ENCODE measurements at regions not wholly inside any gene's neighbourhood (a gene's known extent, or its start where the extent isn't known, plus 50 kb on each side); places are given as distances from the start of the nearest gene placed in this dataset.

DNA sequence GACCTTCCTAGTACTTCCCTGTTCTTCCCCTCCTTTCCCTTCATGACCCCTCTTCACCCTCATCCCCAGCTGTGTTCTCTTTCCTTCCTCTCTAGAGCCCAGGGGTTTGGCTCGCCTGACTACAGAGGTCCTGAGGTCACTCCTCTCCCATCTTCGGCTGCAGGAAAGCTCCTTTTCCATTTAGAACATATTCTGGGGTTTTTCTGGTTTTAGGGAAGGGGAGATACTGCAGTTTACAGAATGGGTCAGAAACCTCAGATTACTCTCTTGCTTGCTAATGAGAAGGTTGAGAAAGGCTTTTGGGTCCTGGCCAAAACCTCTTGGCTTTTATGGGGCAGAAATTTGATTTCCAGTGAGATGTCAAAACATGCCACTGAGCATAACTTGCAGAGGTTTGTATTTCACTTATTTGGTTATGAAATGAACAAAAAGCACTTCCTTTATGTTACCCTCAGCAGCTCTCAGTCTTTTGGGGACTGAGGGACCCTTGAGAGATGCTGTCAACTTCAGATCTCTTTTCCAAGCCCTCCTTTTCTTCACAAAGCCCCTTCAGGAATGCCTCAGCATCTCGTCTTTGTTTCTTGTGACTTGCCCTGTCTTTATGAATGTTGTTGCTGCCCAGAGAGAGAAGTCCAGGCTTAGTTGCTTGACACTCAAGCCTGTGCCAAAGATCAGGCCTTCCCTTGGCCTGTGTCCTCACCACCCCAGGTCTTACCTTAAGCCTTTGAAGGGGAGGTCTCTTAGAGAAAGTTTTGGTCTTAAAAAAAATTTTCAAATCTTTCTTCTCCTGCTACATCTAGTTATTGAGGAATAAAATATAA, 121.7 kb upstream of the TPM1 start:
- DNase-seq (ENCODE audit: low read depth) = no peak

DNA sequence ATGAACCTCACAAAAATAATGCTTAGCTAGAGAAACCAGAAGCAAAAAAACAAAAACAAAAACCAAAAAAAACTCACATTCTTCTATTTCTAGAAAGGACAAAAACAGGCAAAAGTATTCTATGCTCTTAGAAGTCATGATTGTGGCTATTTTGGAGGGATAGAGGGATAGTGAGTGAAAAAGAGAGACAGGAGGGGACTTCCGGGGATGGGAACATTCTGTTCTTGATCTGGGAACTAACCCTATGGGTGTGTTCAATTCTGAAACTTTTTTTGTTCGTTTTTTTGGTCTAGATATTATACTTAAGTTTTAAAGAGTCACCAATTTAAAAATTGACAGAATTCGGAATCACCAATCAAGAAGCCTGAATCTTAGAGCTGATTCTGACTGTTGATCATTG, 120.0 kb upstream of the TPM1 start:
- no peak for DNase-seq (ENCODE audit: low read depth)

DNA sequence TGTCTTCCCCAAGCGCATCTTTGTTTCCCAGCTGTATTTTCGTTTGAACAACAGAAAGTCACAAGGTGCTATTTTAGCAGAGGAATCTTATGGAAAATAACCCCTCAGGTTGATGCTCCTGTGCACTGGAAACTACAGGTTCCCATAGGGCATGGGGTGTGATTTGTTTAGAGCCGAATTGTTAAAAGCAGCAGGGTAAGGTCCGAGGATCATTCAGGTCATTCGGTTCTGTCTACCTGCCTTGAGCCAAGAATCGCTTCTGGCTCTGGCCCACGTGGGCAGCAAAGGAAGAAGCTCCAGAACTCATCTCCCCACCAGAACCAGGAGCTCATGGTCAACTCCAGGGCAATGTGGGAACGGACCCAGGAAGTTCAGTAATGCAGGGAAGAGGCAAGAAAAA, 116.7 kb upstream of the TPM1 start:
- no peak for DNase-seq (ENCODE audit: low read depth)

DNA sequence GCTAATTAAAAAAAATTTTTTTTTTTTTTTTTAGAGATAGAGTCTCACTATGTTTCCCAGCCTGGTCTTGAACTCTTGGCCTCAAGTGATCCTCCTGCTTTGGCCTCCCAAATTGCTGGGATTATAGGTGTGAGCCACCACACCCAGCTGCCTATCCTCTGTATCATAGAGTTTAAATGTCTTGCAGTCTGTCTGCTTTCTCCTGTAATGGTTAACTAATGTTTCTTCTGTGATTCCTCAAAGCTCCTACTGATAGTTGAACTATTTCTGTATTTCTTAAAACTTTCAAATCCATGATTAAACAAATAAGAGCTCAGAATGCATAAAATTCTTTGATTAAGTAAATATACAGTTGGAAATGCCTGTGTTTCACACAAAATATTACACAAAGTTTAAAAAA, 115.4 kb upstream of the TPM1 start:
- no peak for DNase-seq (ENCODE audit: low read depth)

DNA sequence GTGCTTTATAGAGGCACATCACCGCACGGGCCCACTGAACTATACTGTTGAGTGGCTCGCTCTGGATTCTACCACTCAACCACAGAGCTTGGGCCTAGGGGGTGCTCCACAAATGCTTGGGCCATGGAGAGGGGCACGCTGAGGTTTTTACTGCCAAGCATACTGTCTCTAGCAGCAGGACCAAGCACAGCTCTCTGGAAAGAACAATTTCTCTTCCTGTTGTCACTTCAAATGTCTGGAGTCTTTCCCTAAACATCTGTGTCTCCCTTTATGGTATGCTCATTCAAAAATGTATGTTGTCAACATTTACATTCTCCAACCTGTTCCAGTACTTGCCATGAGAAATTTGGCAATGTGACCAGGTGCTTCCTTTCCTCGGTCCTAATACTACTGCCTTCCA, 114.7 kb upstream of the TPM1 start:
- no peak for DNase-seq (ENCODE audit: low read depth)

DNA sequence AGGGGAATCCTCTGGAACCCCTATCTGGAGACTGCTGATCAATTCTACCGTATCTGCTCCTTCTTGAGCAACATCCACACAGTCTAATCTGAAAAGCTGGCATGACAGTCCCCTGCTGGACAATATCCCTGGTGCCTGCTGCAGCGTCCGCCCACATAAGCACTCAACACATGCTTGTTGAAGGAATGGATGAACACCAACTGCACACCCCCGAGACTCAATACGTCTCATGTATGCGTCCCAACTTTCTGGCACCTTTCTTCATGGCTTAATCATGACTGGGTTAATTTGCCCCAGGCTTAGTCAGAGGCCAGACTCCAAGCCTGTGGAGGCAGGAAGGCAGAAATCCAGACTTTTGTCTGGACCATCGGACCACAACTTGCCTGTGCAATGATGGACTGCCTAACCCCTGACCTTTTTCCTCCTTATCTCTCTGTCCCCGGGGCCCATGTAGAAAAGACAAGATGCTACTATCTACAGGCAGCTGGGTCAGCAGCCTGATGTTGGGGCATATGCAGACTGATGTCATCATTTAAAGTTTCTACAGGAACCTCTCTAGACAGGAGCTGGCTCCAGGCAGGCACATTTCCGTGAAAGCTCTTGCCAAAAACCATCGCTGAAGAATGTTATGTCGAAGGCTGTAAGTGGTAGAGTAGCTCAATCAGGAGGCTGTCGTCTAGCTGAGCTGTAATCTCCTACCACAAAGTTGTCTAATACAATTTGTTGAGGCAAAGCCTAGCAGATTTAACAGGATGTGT, 114.1 kb upstream of the TPM1 start:
- DNase-seq (ENCODE audit: low read depth) = peak; percentile 89

DNA sequence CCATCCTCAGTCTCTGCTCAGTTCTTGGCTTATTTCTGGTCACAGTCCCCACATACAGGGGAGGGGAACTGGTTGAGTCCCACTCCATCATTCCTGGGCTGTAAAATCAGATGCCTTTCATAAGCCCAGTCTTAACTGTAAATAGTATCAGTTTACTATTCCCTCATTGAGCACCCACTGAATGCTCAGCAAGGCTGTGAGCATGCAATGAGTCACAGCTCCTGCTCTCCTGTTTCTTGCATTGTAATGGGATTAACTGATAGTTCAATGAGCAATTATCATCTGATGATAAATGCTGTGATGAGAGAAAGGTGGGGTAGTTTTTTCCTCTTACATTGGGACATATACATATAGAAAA, 113.6 kb upstream of the TPM1 start:
- peak; percentile 88 for DNase-seq (ENCODE audit: low read depth)

DNA sequence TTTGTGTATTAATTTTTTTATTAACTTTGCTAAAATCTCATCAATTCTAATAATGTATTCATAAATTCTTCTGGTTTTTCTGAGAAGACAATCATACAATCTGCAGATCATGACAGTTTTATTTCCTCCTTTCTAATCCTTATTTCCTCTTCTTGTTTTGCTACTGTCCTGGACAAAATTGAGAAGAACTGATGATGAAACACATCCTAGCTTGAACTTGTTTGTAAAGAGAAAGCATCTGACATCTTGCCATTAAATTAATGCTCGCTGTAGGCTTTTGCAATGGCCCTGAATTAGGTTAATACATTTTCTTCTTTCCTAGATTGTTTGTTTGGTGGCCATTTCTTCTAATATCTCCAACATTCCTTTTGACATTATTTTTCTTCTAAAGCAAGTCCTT, 110.9 kb upstream of the TPM1 start:
- DNase-seq (ENCODE audit: low read depth) = no peak

DNA sequence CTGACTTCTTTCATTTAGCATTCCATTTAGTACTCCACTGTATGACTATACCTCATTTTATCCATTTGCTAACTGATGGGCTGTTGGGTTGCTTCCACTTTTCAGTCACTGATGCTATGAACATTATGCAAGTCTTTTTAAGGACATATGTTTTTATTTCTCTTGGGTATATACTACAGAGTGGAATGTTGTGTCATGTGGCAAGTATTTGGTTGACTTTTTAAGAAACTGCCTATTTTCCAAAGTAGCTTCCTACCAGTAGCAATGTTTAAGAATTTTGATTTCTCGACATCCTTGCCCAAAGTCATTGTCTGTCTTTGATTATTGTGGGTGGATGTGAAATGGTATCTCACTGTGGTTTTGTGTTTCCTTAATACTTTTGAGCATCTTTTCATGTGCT, 110.1 kb upstream of the TPM1 start:
- DNase-seq (ENCODE audit: low read depth) = peak; percentile 68

DNA sequence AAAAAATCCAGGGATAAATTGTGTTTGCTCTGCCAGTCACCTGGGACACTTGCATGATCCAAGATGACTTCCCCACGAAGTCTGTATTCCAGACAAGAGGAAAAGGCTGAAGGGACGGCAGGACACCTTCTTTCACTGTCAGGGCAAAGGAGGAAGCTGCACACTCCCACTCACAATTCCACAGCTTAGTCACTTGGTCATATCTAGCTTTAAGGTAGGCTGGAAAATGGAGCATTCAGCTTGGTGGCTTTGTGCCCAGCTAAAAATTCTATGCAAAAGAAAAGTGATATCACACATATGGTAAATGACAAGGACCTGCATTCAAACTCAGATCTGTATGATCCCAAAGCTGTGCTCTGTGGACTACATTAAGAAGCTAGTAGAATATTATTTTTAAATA, 109.2 kb upstream of the TPM1 start:
- DNase-seq (ENCODE audit: low read depth) = no peak

DNA sequence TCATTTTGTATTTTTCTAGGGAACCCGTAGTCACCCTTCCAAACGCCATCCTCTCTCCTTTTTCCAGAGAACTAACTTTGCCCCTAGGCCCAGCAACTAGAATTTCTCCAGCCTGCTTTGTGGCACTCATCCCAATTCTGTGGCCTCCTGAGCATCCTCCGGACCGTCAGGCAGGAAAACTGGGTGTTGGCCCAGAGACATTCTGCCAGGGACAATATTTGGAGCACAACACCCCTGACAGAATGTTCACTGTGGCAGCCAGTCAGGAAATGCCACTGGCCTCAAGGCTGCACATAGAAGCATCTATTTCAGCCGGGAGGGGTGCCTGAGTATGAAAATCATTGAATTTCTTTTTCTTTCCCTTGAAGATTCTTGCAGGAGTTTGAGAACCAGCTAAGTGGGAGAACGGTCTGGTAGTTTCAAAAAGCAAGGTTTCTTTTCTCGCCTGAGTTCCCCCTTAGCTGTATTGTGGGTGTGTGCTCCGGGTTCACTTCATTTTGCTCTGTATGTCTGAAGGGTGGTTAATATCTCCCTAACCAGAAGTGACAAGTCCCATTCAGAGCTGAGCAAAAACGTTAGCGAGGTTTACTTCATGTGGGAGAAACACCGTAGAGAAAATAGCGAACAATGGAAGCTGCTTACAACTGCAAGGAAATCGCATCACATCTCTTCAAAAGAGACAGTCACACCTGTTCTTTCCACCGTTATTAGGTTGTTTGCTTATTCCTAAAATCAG, 108.1 kb upstream of the TPM1 start:
- DNase-seq (ENCODE audit: low read depth) = no peak

DNA sequence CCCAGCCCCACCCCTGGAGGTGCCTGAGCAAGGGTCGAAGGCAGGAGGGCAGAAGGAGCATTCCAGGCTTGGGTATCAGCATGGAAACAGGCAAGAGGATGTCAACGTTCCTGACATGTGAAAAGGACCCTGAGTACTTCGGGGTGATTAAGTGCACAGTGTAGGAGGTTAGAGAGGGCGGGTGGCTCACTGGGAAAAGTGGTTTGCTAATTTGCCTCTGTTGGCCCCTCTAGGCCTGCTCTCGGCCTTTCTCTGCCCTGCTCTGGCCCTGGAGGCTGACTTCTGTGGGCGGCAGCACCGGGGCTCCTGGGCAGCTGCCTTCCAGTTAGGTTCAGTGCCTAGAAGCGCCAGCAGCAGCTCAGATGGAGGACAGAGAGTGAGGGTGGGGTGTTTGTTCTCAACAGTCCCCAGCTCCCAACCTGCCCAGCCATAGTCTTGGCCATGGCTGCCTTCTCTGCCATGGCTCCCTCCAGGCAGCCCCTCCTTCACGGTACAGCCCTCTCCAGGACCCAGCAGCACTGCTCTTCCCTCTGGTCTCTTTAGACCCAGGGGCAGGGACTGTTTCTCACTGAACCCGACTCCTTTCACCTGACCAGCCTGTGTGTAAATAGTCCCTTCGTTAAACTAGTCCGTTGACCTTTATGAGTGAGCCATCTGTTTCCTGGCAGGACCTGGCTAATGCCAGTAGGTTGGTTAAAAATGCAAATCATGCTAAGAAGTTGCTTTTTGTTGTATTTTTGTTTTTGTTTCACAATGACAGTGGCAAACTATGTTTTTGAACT, 107.1 kb upstream of the TPM1 start:
- no peak for DNase-seq (ENCODE audit: low read depth)

DNA sequence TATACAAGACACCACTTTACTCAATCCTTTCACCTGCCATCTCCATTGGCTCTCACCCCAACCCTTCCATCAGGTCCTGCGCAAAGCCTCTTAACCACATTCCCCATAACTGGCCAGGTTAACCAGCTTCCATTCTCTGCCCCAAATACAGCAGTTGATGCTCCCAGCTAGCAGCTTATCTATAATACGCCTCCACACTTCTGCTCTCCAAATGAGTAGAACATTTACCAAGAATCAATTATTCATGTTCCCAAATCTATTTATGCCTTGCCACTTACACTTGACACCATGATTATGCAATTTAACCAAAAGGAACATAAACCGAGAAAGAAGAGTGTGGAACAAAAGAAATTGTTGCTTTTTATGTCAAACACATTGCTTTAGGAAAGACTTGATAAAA, 103.7 kb upstream of the TPM1 start:
- DNase-seq (ENCODE audit: low read depth) = no peak

DNA sequence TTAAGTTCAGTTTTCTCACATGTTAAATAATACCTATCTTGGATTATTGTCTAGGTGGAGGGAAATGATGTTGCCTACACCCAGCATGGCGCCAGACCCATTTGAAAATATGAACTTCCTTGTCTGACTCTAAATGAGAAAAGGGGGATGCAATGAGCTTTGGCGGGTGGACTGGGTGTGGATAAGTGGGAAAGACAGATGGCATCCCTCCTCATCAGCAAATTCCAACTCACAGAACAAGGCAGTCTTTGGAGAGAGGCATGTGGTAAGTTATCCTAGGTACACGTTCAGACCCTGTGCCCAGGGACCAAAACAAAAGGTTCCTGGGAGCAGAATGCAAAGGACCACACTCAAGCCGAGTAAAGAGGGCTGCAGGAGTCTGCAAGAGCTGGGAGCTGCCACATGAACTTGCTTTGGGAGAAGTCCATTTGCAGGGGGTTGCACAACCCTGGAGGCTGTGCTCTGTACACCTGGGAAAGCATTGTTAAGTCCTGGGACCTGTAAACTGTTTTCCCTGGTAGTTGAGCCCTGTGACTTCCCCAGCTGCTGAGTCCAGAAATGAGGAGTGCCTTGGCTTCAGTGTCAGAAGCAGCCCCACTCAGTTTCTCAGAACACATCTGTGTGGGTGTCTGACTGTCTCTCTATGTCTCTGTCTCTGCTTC, 102.3 kb upstream of the TPM1 start:
- no peak for DNase-seq (ENCODE audit: low read depth)

DNA sequence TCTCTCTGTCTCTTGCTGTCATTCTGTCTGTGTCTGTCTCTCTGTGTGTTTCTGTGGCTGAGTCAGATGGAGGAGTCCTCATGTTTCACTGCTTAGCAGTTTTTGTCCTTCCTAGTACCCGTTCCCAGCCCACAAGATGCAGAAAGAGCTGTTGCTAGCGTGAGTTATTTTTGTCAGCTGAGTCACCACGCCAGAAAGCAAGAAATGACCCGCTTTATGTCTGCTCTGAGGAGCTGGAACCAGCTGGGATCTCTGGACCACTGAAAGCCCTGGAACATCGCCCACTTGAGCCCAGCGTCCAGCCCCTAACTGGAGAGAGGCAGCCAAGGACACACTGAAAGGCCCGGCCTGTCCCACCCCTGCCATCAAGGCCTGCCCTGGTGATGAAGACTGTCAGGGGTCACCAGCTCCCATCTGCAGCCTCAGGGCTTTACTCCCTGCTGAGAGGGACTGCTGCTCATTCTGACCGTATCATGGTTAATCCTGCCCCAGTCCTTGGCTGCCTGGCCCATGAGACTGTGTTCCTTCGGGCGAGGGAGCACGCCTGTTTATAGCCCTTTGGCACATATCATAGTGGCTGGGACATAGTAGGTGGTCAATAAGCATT, 101.7 kb upstream of the TPM1 start:
- DNase-seq (ENCODE audit: low read depth) = peak; percentile 92

DNA sequence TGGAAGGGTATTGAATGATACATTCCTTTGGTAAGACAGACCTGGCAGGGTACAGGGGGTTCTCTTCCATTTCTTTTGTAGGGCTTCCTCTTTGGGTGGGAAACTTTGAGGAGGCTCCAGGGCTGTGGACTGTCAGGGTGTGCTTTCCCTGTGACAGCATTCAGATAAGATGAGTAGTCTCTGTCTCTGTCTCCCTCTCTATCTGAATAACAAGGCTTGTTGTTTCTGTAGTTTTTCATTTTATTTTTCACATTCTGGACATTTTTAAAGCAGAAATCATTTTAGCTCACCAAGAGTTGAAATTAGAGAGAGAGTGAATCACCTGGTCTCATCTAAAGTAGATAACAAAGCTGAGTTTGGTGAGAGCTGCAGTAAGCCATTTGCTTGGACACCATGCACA, 100.8 kb upstream of the TPM1 start:
- no peak for DNase-seq (ENCODE audit: low read depth)

DNA sequence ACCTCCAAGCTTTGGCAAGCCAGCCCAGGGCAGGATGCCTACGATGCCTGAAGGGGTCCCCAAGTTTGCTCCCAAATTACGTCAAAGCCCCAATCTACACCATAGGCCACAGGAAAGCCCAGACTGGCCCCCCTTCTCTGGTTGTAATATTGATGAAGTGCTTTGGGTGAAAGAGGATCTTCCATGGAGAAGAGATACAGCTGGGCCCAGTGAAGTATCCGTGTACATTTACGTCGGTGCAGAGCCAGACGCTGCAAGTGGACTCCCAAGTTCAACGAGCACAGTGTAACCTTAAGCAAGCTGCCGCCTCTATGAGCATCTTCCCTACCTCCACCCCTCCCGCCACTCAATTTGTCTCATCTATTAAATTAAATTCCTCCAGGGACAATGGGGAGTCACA, 100.1 kb upstream of the TPM1 start:
- no peak for DNase-seq (ENCODE audit: low read depth)

DNA sequence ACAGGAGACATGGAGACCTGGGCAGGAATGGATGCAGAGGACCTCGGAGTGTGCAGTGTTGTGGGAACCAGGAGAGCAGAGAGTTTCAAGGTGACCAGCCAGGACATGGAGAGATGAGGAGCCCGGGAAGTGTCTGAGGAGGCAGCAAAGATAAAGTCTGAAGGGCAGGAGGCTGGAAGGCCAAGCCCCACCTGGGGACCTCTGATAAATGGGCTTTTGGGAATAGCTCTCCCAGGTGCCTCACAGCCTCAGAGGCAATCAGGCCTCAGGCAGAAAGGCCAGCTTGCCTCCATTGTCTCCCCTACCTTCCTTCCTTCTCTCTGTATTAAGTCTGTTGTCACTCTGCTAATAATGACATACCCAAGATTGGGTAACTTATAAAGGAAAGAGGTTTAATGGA, 97.5 kb upstream of the TPM1 start:
- no peak for DNase-seq (ENCODE audit: low read depth)

DNA sequence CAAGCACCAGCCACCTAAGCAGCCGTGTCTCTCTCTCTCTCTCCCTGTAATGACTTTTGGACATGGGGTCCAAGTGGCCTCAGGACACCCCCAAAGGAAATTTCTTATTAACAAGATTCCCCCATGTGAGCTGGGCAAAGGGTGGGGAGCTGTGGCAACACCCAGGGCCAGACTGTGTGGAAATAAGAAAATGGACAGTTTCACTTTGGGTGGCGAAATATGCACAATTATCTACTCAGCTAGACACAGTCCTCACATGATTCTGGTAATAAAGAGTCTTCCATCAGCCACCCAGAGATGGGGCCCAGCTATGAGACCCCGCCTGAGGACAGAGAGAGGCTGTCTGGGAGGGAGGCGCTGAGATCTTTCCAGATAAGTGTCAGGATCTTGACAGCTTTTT, 96.8 kb upstream of the TPM1 start:
- no peak for DNase-seq (ENCODE audit: low read depth)

DNA sequence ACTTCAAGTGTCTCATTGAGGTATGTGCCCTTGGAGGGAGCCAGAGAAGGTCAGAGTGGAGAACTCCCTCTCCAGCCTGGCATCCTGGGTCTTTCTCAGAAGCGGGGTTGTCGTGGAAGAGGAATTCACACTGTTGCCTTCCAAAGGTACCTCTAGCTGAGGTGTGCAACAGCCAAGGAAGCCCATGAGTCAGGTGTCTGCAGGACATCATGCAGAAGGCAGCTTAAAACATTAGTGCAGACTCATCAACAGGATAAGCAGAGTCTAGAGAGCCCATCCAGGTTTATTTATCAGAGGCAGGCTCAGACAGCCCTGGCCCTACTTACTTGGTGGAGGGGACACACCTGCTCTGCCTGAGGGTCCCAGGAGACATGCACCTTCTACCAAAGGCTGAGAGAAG, 95.6 kb upstream of the TPM1 start:
- no peak for DNase-seq (ENCODE audit: low read depth)

DNA sequence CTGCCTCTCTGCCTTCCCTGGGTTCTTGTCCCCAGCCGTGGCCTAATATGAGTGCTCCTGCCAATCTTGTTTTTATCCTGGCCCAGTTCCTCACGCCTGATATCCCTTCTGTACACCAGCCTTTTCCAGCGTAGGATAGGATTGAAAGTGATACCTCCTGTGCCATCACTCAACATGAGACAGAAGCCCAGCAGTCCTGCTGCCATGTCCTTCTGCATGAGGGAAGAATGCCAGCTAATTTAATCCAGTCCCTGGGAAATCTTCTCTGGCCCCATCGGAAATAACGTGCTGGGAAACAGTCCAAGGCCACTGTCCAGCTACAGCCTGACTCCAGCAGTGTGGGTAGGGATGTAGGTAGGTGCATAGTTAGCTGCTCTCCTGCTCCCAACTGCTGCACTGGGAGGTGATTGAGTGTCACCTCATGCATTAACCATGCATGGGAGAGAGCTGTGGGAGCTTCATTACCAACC, 92.0 kb upstream of the TPM1 start:
- no peak for DNase-seq (ENCODE audit: low read depth)

Data from non-pigmented ciliary epithelial cell (primary cell).